CD8-positive, alpha-beta memory T cell (primary cell): ENCODE measurements at regions not wholly inside any gene's neighbourhood (a gene's known extent, or its start where the extent isn't known, plus 50 kb on each side); places are given as distances from the start of the nearest gene placed in this dataset.
A peak's percentile ranks its signal among the peaks of the same experiment; 100 is the strongest.

Experiments
- CTCF ChIA-PET: fragments of 350-600 bp; sonication (Branson Sonifier 250); formaldehyde crosslinking; loops from one replicate; lab custom pipeline; 2021; ENCODE audit warnings: antibody characterized with exemption; lab: Charles Lee
- POLR2A ChIA-PET: fragments of 350-600 bp; sonication (Branson Sonifier 250); formaldehyde crosslinking; loops from one replicate; lab custom pipeline; 2021; ENCODE audit warnings: antibody characterized with exemption; lab: Charles Lee
- DNase-seq, 5 donors: peaks; one replicate each; pipeline versions ENCODE4 v3.0.0 to v3.0.0-alpha.2; 2020 to 2022; ENCODE audit warnings: mixed read lengths in 1 of 5
- H3K27ac ChIP-seq: one replicate; pipeline ENCODE4 v1.7.0; 2013; ENCODE audit warnings: low read depth, mild to moderate bottlenecking, low read length, moderate library complexity
- H3K27me3 ChIP-seq: 2 replicates; pipeline ENCODE4 v1.7.0; 2013; ENCODE audit warnings: low read length, mild to moderate bottlenecking; ENCODE audit not compliant: insufficient read depth, poor library complexity, severe bottlenecking
- H3K36me3 ChIP-seq: 2 replicates; pipeline ENCODE4 v1.7.0; 2013; ENCODE audit warnings: mild to moderate bottlenecking, low read length, moderate library complexity; ENCODE audit not compliant: insufficient read depth
- H3K4me1 ChIP-seq: 2 replicates; pipeline ENCODE4 v1.7.0; 2013; ENCODE audit warnings: mild to moderate bottlenecking, low read length, moderate library complexity; ENCODE audit not compliant: insufficient read depth
- H3K4me3 ChIP-seq: 2 replicates; pipeline ENCODE4 v1.7.0; 2013; ENCODE audit warnings: mild to moderate bottlenecking, low read length
- H3K9me3 ChIP-seq: 2 replicates; pipeline ENCODE4 v1.7.0; 2013; ENCODE audit warnings: mild to moderate bottlenecking, low read length
- H3K27ac Mint-ChIP-seq, 8 donors: one replicate each; pipeline ENCODE4 v1.8.0; 2020 to 2021; ENCODE audit warnings: mixed read lengths in 8 of 8, mild to moderate bottlenecking in 6 of 8, inconsistent platforms in 3 of 8, moderate library complexity in 3 of 8
- H3K27me3 Mint-ChIP-seq, 2 donors: one replicate each; pipeline ENCODE4 v1.8.0; 2020 to 2021; ENCODE audit warnings: mixed read lengths in 2 of 2, mild to moderate bottlenecking in 1 of 2, moderate library complexity in 1 of 2
- H3K36me3 Mint-ChIP-seq, 3 donors: one replicate each; pipeline ENCODE4 v1.8.0; 2020 to 2021; ENCODE audit warnings: mixed read lengths in 3 of 3, inconsistent platforms in 1 of 3, mild to moderate bottlenecking in 1 of 3
- H3K4me1 Mint-ChIP-seq, 3 donors: one replicate each; pipeline ENCODE4 v1.8.0; 2020 to 2021; ENCODE audit warnings: mixed read lengths in 3 of 3, inconsistent platforms in 1 of 3, mild to moderate bottlenecking in 1 of 3
- H3K4me3 Mint-ChIP-seq, 7 donors: one replicate each; pipeline ENCODE4 v1.8.0; 2020 to 2021; ENCODE audit warnings: mixed read lengths in 7 of 7, mild to moderate bottlenecking in 6 of 7, moderate library complexity in 4 of 7, inconsistent platforms in 2 of 7
- H3K9me3 Mint-ChIP-seq, 5 donors: one replicate each; pipeline ENCODE4 v1.8.0; 2020 to 2022; ENCODE audit warnings: mixed read lengths in 5 of 5, mild to moderate bottlenecking in 3 of 5, moderate library complexity in 2 of 5, inconsistent platforms in 1 of 5

DNA sequence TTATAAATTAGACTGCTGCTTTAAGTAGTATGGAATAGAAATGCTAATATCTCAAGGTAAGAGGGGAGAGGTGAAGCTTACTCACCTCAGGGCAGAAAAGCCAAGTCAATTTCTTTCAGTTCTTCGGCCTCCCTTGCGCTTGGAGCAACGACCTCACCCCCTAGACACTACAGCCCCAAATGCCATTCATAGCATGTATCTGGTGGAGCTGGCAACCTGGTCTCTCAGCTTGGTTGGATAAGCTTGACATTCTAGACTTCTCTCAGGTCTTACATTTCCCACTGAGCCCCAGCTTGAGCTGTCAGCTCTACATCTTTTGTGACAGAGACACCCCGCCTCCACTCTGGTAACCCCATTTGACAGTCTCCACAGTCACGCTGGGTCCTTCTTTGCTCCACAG lies 154.9 kb downstream of the ZNF608 start:
- Histone ChIP-seq H3K27ac (no peak overlapping the region), H3K4me3 (no peak overlapping the region), H3K4me1 (no peaks in the 10 kb centered on the region), H3K9me3 (no peaks in the 10 kb centered on the region), H3K27me3 (no peaks in the 10 kb centered on the region), H3K36me3 (no peaks in the 10 kb centered on the region)
- Mint-ChIP-seq H3K27me3 (no peaks in the 10 kb centered on the region), H3K9me3 (peaks cover 0 to 3% (median 2%) of the 10 kb centered on the region in 5 donors), H3K4me1 (no peaks in the 10 kb centered on the region), H3K27ac (no peak overlapping the region), H3K36me3 (no peaks in the 10 kb centered on the region), H3K4me3 (no peak overlapping the region)
- ChIA-PET CTCF (no interaction called here), POLR2A (no interaction called here)
- no peak for DNase-seq

DNA sequence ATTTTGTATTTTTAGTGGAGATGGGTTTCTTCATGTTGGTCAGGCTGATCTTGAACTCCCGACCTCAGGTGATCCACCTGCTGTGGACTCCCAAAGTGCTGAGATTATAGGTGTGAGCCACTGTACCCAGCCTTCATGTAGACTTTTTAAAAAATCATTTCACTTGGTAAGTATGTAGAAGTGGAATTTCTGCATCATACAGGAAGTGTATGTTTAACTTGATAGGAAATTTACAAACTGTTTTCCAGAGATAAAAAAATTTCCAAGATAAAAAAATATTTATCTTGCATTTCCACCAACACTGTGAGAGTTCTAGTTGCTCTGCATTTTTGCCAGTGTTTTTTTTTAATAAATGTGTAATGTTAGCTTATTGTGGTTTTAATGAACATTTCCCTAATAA lies 155.8 kb downstream of the ZNF608 start:
- H3K9me3 ChIP-seq, result no peaks in the 10 kb centered on the region
- Mint-ChIP-seq H3K4me3 (no peak overlapping the region), H3K27me3 (no peaks in the 10 kb centered on the region), H3K27ac (no peak overlapping the region), H3K9me3 (peaks cover 0 to 3% (median 2%) of the 10 kb centered on the region in 5 donors), H3K4me1 (no peaks in the 10 kb centered on the region), H3K36me3 (no peaks in the 10 kb centered on the region)
- H3K36me3 ChIP-seq, result no peaks in the 10 kb centered on the region
- no peaks in the 10 kb centered on the region for H3K4me1 ChIP-seq
- POLR2A ChIA-PET, result no interaction called here
- CTCF ChIA-PET, result no interaction called here
- H3K27me3 ChIP-seq, result no peaks in the 10 kb centered on the region
- H3K27ac ChIP-seq, result no peak overlapping the region
- DNase-seq, result no peak
- no peak overlapping the region for H3K4me3 ChIP-seq

DNA sequence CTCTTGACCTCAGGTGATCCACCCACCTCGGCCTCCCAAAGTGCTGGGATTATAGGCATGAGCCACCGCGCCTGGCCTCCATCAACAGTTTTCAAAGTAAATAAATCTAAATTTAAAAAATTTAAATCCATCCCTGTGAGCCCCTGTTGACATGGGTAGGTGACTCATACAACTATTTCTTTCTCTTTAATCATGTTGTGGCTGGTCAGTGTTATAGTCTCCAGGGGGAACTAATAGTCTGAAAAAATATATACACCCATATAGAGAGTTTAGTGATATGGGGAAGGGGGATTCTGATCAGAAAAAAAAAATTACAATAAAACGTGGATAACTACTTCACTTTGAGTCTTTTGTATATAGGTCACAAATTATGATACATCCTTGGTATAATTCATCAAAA lies 159.2 kb downstream of the ZNF608 start:
- CTCF ChIA-PET, result no interaction called here
- Histone ChIP-seq H3K9me3 (no peaks in the 10 kb centered on the region), H3K36me3 (no peaks in the 10 kb centered on the region), H3K27me3 (no peaks in the 10 kb centered on the region), H3K4me1 (no peaks in the 10 kb centered on the region), H3K4me3 (no peak overlapping the region), H3K27ac (no peak overlapping the region)
- peaks cover 0 to 3% (median 0%) of the 10 kb centered on the region in 5 donors for H3K9me3 Mint-ChIP-seq
- H3K36me3 Mint-ChIP-seq, result no peaks in the 10 kb centered on the region
- H3K27ac Mint-ChIP-seq, result no peak overlapping the region
- H3K4me1 Mint-ChIP-seq, result peaks cover 0 to 10% (median 2%) of the 10 kb centered on the region in 3 donors
- DNase-seq, result no peak
- H3K4me3 Mint-ChIP-seq, result no peak overlapping the region
- POLR2A ChIA-PET, result no interaction called here
- H3K27me3 Mint-ChIP-seq, result no peaks in the 10 kb centered on the region

DNA sequence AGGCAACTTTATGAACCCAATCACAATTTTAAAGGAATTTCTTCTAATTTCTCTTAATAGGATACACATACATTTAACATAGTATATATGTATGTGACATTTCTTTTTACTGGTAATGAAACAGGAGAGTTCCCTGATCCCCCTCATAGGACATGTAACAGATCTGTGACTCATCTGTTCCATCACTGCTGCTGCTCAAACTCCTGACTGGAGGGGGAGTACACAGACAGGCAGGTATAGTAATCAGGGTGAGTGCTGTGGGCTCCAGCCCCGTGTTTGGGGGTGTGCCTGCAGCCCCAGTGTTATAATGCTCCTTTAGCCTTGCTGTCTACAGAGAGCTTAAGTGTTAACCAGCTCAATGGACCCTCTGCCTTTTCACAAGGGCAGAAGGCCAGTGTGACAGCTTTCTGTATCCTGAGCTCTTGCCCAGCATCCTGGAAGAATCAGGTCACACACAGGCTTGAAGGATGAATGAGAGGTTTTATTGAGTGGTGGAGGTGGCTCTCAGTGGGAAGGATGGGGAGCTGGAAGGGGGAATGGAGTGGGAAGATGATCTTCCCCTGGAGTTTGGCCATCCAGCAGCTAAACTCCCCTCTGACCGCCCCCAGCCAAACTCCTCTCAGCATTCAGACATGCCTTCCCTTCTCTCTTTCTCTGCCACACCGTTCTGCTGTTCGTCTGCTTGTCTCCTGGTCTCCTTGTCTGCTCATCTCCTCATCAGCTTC lies 161.3 kb downstream of the ZNF608 start:
- H3K27ac ChIP-seq, result no peak overlapping the region
- no peak for DNase-seq
- POLR2A ChIA-PET, result no interaction called here
- H3K27me3 Mint-ChIP-seq, result no peaks in the 10 kb centered on the region
- no peaks in the 10 kb centered on the region for H3K4me1 ChIP-seq
- no peaks in the 10 kb centered on the region for H3K9me3 ChIP-seq
- H3K9me3 Mint-ChIP-seq, result peaks cover 0 to 3% (median 0%) of the 10 kb centered on the region in 5 donors
- H3K4me3 Mint-ChIP-seq, result no peak overlapping the region
- H3K36me3 ChIP-seq, result no peaks in the 10 kb centered on the region
- H3K27me3 ChIP-seq, result no peaks in the 10 kb centered on the region
- no peaks in the 10 kb centered on the region for H3K36me3 Mint-ChIP-seq
- no peak overlapping the region for H3K4me3 ChIP-seq
- peaks cover 0 to 10% (median 2%) of the 10 kb centered on the region in 3 donors for H3K4me1 Mint-ChIP-seq
- H3K27ac Mint-ChIP-seq, result no peak overlapping the region
- CTCF ChIA-PET, result no interaction called here

DNA sequence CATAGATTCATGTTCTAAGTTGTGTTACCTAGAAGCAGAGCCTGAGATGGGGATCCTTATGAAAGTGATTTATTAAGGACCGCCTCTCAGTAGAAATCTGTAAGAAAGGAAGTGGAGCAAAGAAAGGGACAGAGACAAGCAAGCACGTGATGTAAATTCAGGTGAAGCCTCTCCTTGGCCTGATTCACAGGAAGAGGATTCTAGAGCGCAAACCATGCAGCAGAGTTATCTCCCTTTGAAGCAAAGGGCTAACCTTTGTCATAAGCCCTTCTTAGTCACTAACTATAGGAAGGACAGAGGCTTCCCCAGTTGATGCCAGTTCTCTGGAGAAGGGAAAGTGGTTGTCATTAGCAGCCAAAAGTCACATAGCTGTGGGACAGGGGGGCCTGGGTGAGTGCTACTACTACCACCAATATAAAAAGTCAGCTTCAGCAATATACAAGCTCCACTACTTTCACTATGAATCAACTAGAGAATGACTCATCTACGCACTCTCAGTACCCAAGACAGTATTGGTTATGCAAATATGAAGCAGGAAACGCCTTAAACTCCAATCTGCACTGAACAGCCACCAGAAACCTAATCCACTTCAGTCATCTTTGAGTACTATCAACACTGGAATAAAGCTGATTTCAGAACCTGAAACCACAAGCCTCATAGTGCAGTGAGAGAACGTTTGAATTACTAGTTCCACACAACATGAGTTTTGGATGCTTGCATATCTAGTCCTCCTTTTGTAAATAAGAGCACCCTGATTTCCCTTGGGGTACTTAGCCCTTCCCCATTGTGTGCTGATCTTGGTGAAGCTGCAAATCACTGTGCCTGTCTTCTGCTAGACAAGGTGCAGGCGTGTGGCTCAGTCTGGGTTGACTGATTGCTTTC lies 162.7 kb downstream of the ZNF608 start:
- H3K4me3 Mint-ChIP-seq, result peak overlapping the region in 2 of 7 donors; percentile 36 to 39
- peaks cover 0 to 4% (median 2%) of the 10 kb centered on the region in 5 donors for H3K9me3 Mint-ChIP-seq
- Histone ChIP-seq H3K4me1 (no peaks in the 10 kb centered on the region), H3K4me3 (no peak overlapping the region), H3K9me3 (no peaks in the 10 kb centered on the region), H3K27ac (no peak overlapping the region), H3K27me3 (no peaks in the 10 kb centered on the region), H3K36me3 (no peaks in the 10 kb centered on the region)
- H3K27ac Mint-ChIP-seq, result peak overlapping the region in 2 of 8 donors; percentile 18 to 33
- H3K36me3 Mint-ChIP-seq, result no peaks in the 10 kb centered on the region
- ChIA-PET CTCF (no interaction called here), POLR2A (no interaction called here)
- peaks cover 0 to 10% (median 2%) of the 10 kb centered on the region in 3 donors for H3K4me1 Mint-ChIP-seq
- no peak for DNase-seq
- no peaks in the 10 kb centered on the region for H3K27me3 Mint-ChIP-seq

DNA sequence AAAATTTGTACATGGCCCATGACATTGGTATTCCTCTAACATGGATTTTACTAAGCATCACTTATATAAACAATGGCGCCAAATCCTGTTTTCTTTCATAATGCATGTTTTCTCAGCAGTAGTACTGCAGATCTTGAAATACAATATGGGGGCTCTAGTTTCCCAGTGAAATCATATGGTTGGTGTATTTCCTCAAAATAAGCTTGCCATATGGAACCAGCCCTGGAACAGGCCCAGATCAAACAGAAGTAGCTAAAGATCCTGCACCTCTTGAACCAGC lies 163.9 kb downstream of the ZNF608 start:
- Histone ChIP-seq H3K36me3 (no peaks in the 10 kb centered on the region), H3K27me3 (no peaks in the 10 kb centered on the region), H3K4me3 (no peak overlapping the region), H3K4me1 (no peaks in the 10 kb centered on the region), H3K27ac (no peak overlapping the region), H3K9me3 (no peaks in the 10 kb centered on the region)
- Mint-ChIP-seq H3K36me3 (no peaks in the 10 kb centered on the region), H3K4me1 (peaks cover 0 to 10% (median 2%) of the 10 kb centered on the region in 3 donors), H3K4me3 (no peak overlapping the region), H3K27ac (no peak overlapping the region), H3K9me3 (peaks cover 0 to 4% (median 4%) of the 10 kb centered on the region in 5 donors), H3K27me3 (no peaks in the 10 kb centered on the region)
- DNase-seq, result no peak
- POLR2A ChIA-PET, result no interaction called here
- CTCF ChIA-PET, result no interaction called here

DNA sequence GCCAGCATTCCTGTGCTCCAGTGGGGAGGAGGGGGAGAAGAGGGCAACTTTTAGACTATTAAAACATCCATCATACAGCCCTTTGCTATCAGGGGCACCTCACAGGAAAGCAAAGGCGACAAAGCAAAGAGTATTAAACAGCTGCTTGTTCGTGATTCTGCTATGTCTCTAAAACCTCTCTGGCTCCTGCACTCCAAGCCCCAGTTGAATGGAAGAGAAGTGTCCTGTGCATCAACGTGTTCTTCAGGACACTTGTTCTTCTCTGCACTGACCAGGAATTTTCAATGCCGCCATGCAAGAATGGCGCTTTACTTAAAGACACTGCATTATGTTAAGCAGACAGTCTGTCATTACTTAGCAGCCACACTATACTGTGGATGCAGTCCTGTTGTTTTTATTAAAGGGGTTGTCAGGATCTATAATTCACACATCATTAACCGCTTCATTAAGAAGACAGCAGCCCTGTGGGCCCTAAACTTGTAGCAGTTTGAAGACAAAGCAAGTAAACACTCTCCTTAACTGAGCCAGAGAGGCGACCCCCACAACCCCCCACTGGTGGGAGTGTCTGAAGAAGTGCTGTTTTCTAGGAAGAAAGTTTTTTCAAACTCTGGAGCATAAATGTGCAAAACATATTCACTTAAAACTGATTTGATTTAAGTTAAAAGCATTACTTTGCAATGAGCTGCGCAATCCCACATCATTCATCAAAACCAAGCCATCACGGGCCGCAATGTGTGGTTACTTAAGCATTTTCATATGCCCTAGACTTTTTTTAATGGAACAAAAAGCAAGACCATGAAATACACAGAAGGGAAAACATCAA lies 164.5 kb downstream of the ZNF608 start:
- no peak overlapping the region for H3K27ac Mint-ChIP-seq
- Histone ChIP-seq H3K36me3 (no peaks in the 10 kb centered on the region), H3K4me3 (no peak overlapping the region), H3K9me3 (no peaks in the 10 kb centered on the region), H3K4me1 (no peaks in the 10 kb centered on the region), H3K27me3 (no peaks in the 10 kb centered on the region), H3K27ac (no peak overlapping the region)
- no peaks in the 10 kb centered on the region for H3K27me3 Mint-ChIP-seq
- ChIA-PET POLR2A (no interaction called here), CTCF (no interaction called here)
- peaks cover 0 to 4% (median 4%) of the 10 kb centered on the region in 5 donors for H3K9me3 Mint-ChIP-seq
- no peak overlapping the region for H3K4me3 Mint-ChIP-seq
- no peaks in the 10 kb centered on the region for H3K36me3 Mint-ChIP-seq
- H3K4me1 Mint-ChIP-seq, result peaks cover 0 to 10% (median 2%) of the 10 kb centered on the region in 3 donors
- no peak for DNase-seq
